ENCODE measurements at regions not wholly inside any gene's neighbourhood (a gene's known extent, or its start where the extent isn't known, plus 50 kb on each side); places are given as distances from the start of the nearest gene placed in this dataset.

GRCh38 chr17:77722366-77722765 lies 236.1 kb upstream of the TNRC6C start:
- no peak for DNase-seq

- DNase-seq, result no peak
These were observed 235.2 kb upstream of the TNRC6C start for GRCh38 chr17:77723071-77723908.

GRCh38 chr17:77723909-77724875 lies 234.3 kb upstream of the TNRC6C start:
- no peak for DNase-seq

- DNase-seq, result peak; percentile 43
These were observed 233.5 kb upstream of the TNRC6C start for GRCh38 chr17:77724876-77725615.

- no peak for DNase-seq
These were observed 232.7 kb upstream of the TNRC6C start for GRCh38 chr17:77725846-77726245.

- no peak for DNase-seq
These were observed 231.9 kb upstream of the TNRC6C start for GRCh38 chr17:77726549-77727006.

GRCh38 chr17:77727037-77727615 lies 231.4 kb upstream of the TNRC6C start:
- DNase-seq, result no peak

GRCh38 chr17:77728474-77728795 lies 230.1 kb upstream of the TNRC6C start:
- no peak for DNase-seq

- DNase-seq, result no peak
These were observed 229.6 kb upstream of the TNRC6C start for GRCh38 chr17:77728871-77729270.

GRCh38 chr17:77729587-77729986 lies 228.9 kb upstream of the TNRC6C start:
- DNase-seq, result no peak

GRCh38 chr17:77730376-77730775 lies 228.1 kb upstream of the TNRC6C start:
- no peak for DNase-seq

GRCh38 chr17:77733576-77734296 lies 224.8 kb upstream of the TNRC6C start:
- no peak for DNase-seq

GRCh38 chr17:77734371-77735080 lies 224.0 kb upstream of the TNRC6C start:
- peak; percentile 80 for DNase-seq

GRCh38 chr17:77735081-77735565 lies 223.4 kb upstream of the TNRC6C start:
- DNase-seq, result peak; percentile 88

- DNase-seq, result peak; percentile 88
These were observed 222.8 kb upstream of the TNRC6C start for GRCh38 chr17:77735566-77736198.

- DNase-seq, result peak; percentile 82
These were observed 222.3 kb upstream of the TNRC6C start for GRCh38 chr17:77736199-77736585.

GRCh38 chr17:77736721-77737120 lies 221.8 kb upstream of the TNRC6C start:
- DNase-seq, result no peak

- peak; percentile 96 for DNase-seq
These were observed 220.8 kb upstream of the TNRC6C start for GRCh38 chr17:77737442-77738265.

GRCh38 chr17:77738751-77739531 lies 219.6 kb upstream of the TNRC6C start:
- peak; percentile 93 for DNase-seq

All from NCI-H2029 treated with DMSO at 0.1 percent for 48 hours (cell line).